GM23248 (cell line): ENCODE measurements at regions not wholly inside any gene's neighbourhood (a gene's known extent, or its start where the extent isn't known, plus 50 kb on each side); places are given as distances from the start of the nearest gene placed in this dataset.

Experiments used
- DNase-seq: peaks from one replicate; pipeline ENCODE4 v3.0.0-alpha.2; 2015
- H2AFZ ChIP-seq: fragments of 200-600 bp; sonication (generic); 2 replicates; pipeline ENCODE4 v1.6.1; 2016; ENCODE audit warnings: antibody characterized with exemption
- H3F3A ChIP-seq: fragments of 200-600 bp; sonication (generic); 2 replicates; pipeline ENCODE4 v1.6.1; 2016; ENCODE audit warnings: mild to moderate bottlenecking, antibody characterized with exemption, mixed run types; ENCODE audit not compliant: insufficient read depth
- H3K27ac ChIP-seq: fragments of 200-600 bp; sonication (generic); 2 replicates; pipeline ENCODE4 v1.5.1; 2016; ENCODE audit warnings: mild to moderate bottlenecking
- H3K27me3 ChIP-seq: fragments of 200-600 bp; sonication (generic); replicated peaks from 2 replicates; pipeline ENCODE4 v1.6.1; 2016; ENCODE audit warnings: mild to moderate bottlenecking; ENCODE audit not compliant: insufficient read depth
- H3K36me3 ChIP-seq: fragments of 200-600 bp; sonication (generic); 2 replicates; pipeline ENCODE4 v1.6.1; 2016; ENCODE audit warnings: low read depth, mild to moderate bottlenecking
- H3K4me1 ChIP-seq: fragments of 200-600 bp; sonication (generic); 2 replicates; pipeline ENCODE4 v1.6.1; 2016; ENCODE audit warnings: mild to moderate bottlenecking; ENCODE audit not compliant: insufficient read depth
- H3K4me2 ChIP-seq: fragments of 200-600 bp; sonication (generic); one replicate; pipeline ENCODE4 v1.6.1; 2016; ENCODE audit warnings: mild to moderate bottlenecking; ENCODE audit not compliant: unreplicated experiment
- H3K4me3 ChIP-seq: fragments of 200-600 bp; sonication (generic); 2 replicates; pipeline ENCODE4 v1.5.1; 2016; ENCODE audit warnings: mild to moderate bottlenecking
- H3K79me2 ChIP-seq: fragments of 200-600 bp; sonication (generic); 2 replicates; pipeline ENCODE4 v1.6.1; 2016; ENCODE audit warnings: mild to moderate bottlenecking; ENCODE audit not compliant: insufficient read depth
- H3K9ac ChIP-seq: fragments of 200-600 bp; sonication (generic); 2 replicates; pipeline ENCODE4 v1.6.1; 2016; ENCODE audit warnings: mild to moderate bottlenecking
- H3K9me2 ChIP-seq: fragments of 200-600 bp; sonication (generic); 2 replicates; pipeline ENCODE4 v1.6.1; 2016; ENCODE audit warnings: mixed run types, mild to moderate bottlenecking, moderate library complexity; ENCODE audit not compliant: insufficient read depth
- H3K9me3 ChIP-seq: fragments of 200-600 bp; sonication (generic); one replicate; pipeline ENCODE4 v1.6.1; 2017; ENCODE audit warnings: low read depth
- H4K20me1 ChIP-seq: fragments of 200-600 bp; sonication (generic); 2 replicates; pipeline ENCODE4 v1.6.0; 2016; ENCODE audit not compliant: insufficient read depth
- EZH2 ChIP-seq: fragments of 200-600 bp; sonication (generic); IDR thresholded peaks from 2 replicates; pipeline ENCODE4 v1.6.1; 2018; ENCODE audit warnings: antibody characterized with exemption, mild to moderate bottlenecking; ENCODE audit not compliant: insufficient read depth, poor library complexity, severe bottlenecking
- EZH2phosphoT487 ChIP-seq: fragments of 200-600 bp; sonication (generic); IDR thresholded peaks from 2 replicates; pipeline ENCODE4 v1.6.1; 2018; ENCODE audit warnings: antibody characterized with exemption, moderate library complexity, mild to moderate bottlenecking, low read depth; ENCODE audit not compliant: insufficient read depth
- WGBS, 2 experiments: methylation state at CpG; one replicate each; pipeline ENCODE4 v1.1.6; 2015 to 2017; ENCODE audit warnings: low lambda C conversion rate in 2 of 2, low coverage in 1 of 2; ENCODE audit errors: missing lambda C conversion rate in 2 of 2; 5-methylcytosine and 5-hydroxymethylcytosine counted together
- in situ Hi-C: fragments of 300-500 bp; cut with MboI; formaldehyde crosslinking; loops from 2 replicates; pipeline ENCODE4 v1.15.0; 2020

GRCh38 chr3:152559246-152559645 is 275.7 kb upstream of the P2RY1 start:
- no peak for DNase-seq
- H3K79me2 ChIP-seq: no peaks in the 10 kb centered on the region
- H3K9me2 ChIP-seq: no peaks in the 10 kb centered on the region
- H3K4me2 ChIP-seq: no peak overlapping the region
- no peak overlapping the region for H3K9ac ChIP-seq
- in situ Hi-C loops: no loop called here
- H3K27me3 ChIP-seq: no peaks in the 10 kb centered on the region
- WGBS, 2 experiments: 77 to 81% methylated on average over 15 to 18 of the region's 18 CpGs
- no peak overlapping the region for H3K27ac ChIP-seq
- no peak overlapping the region for H2AFZ ChIP-seq
- no peaks in the 10 kb centered on the region for H4K20me1 ChIP-seq
- H3K4me3 ChIP-seq: no peak overlapping the region
- no peaks in the 10 kb centered on the region for H3F3A ChIP-seq
- no peaks in the 10 kb centered on the region for H3K36me3 ChIP-seq
- peaks cover 9% of the 10 kb centered on the region; the same call in 1 of the 2 replicates for H3K4me1 ChIP-seq
- no peaks in the 10 kb centered on the region for H3K9me3 ChIP-seq
- TF ChIP-seq EZH2 (no peak), EZH2phosphoT487 (no peak)

- TF ChIP-seq EZH2phosphoT487 (no peak), EZH2 (no peak)
- DNase-seq: no peak
- Histone ChIP-seq H3F3A (no peaks in the 10 kb centered on the region), H3K9me2 (no peaks in the 10 kb centered on the region), H4K20me1 (no peaks in the 10 kb centered on the region), H3K9ac (no peak overlapping the region), H3K4me2 (no peak overlapping the region), H3K79me2 (no peaks in the 10 kb centered on the region), H3K4me3 (no peak overlapping the region), H2AFZ (no peak overlapping the region), H3K36me3 (no peaks in the 10 kb centered on the region), H3K27ac (no peak overlapping the region), H3K27me3 (no peaks in the 10 kb centered on the region), H3K9me3 (no peaks in the 10 kb centered on the region), H3K4me1 (no peaks in the 10 kb centered on the region)
- in situ Hi-C loops: no loop called here
- 70 to 83% methylated on average over 1 of the region's 1 CpG for WGBS, 2 experiments
Measured at GRCh38 chr3:152564459-152564858, 270.5 kb upstream of the P2RY1 start.

GRCh38 chr3:152574461-152575079 is 260.4 kb upstream of the P2RY1 start:
- in situ Hi-C loops: no loop called here
- H2AFZ ChIP-seq: peak overlapping the region; percentile 30

GRCh38 chr3:152578769-152579168 is 256.2 kb upstream of the P2RY1 start:
- TF ChIP-seq EZH2: no peak
- no peak for TF ChIP-seq EZH2phosphoT487
- Histone ChIP-seq H3K36me3 (no peaks in the 10 kb centered on the region), H2AFZ (no peak overlapping the region), H3K9me2 (no peaks in the 10 kb centered on the region), H3K4me3 (no peak overlapping the region), H3K4me2 (no peak overlapping the region), H3K9ac (no peak overlapping the region), H3K27ac (no peak overlapping the region), H3K27me3 (no peaks in the 10 kb centered on the region), H3K79me2 (no peaks in the 10 kb centered on the region), H3K4me1 (no peaks in the 10 kb centered on the region), H4K20me1 (no peaks in the 10 kb centered on the region), H3F3A (no peaks in the 10 kb centered on the region), H3K9me3 (no peaks in the 10 kb centered on the region)
- DNase-seq: no peak
- in situ Hi-C loops: no loop called here

More at GRCh38 chr3:152574461-152575079, 260.4 kb upstream of the P2RY1 start:
- no peaks in the 10 kb centered on the region for H3F3A ChIP-seq
- no peaks in the 10 kb centered on the region for H3K9me3 ChIP-seq
- no peak overlapping the region for H3K9ac ChIP-seq
- peak; percentile 80 for DNase-seq
- no peaks in the 10 kb centered on the region for H3K27me3 ChIP-seq
- H4K20me1 ChIP-seq: no peaks in the 10 kb centered on the region
- no peak overlapping the region for H3K4me3 ChIP-seq
- no peak overlapping the region for H3K4me2 ChIP-seq
- WGBS, 2 experiments: 66 to 73% methylated on average over 4 of the region's 4 CpGs
- TF ChIP-seq EZH2 (no peak), EZH2phosphoT487 (no peak)
- no peaks in the 10 kb centered on the region for H3K36me3 ChIP-seq
- no peak overlapping the region for H3K27ac ChIP-seq
- no peaks in the 10 kb centered on the region for H3K4me1 ChIP-seq
- no peaks in the 10 kb centered on the region for H3K79me2 ChIP-seq
- H3K9me2 ChIP-seq: no peaks in the 10 kb centered on the region

GRCh38 chr3:152581951-152582350 is 253.0 kb upstream of the P2RY1 start:
- Histone ChIP-seq H3K9me3 (no peaks in the 10 kb centered on the region), H3K4me2 (no peak overlapping the region), H3K27me3 (no peaks in the 10 kb centered on the region), H3F3A (no peaks in the 10 kb centered on the region), H3K9me2 (no peaks in the 10 kb centered on the region), H3K79me2 (no peaks in the 10 kb centered on the region), H3K4me3 (no peak overlapping the region), H3K9ac (no peak overlapping the region), H3K4me1 (no peaks in the 10 kb centered on the region), H2AFZ (no peak overlapping the region), H4K20me1 (no peaks in the 10 kb centered on the region), H3K36me3 (no peaks in the 10 kb centered on the region), H3K27ac (no peak overlapping the region)
- whole genome bisulfite sequencing, 2 experiments: 44 to 54% methylated on average over 3 of the region's 3 CpGs
- in situ Hi-C loops: no loop called here
- no peak for TF ChIP-seq EZH2
- TF ChIP-seq EZH2phosphoT487: no peak
- DNase-seq: no peak
